ENCODE measurements at regions not wholly inside any gene's neighbourhood (a gene's known extent, or its start where the extent isn't known, plus 50 kb on each side); places are given as distances from the start of the nearest gene placed in this dataset.

DNA sequence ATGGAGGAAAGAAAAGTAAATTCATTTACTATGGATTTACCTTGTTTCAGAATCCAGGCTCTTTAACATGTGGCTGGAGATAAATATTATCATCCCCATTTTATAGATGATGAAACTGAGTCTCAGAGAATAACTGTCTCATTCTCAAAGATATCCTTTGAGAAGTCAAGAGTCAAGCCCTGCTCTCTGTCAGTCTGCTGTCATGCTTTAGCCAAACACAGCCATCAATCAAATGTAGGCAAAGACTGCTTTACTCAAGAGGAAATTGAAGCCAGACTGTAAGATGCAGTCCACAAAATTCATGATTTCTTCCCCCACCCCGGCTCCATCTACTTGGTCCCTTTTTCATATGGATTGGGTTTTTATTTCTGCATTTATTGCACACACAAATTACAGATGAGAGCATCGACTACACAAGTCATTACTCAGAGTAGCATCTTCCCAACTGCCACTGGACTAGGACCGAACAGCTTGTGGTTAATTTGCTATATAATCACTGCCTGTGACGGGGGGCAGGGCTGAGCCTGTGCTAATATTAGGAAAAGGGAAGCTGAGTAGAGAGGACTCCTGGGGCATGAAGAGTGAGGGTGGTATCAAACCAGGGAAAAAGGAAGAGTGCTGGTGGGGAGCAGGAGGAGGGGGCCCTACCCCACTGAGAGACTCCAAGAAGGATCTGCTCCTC is 102.7 kb upstream of the TOP1 start:
- intact Hi-C loops (cut with DNase I; ENCODE audit: low total_unique reads) = no loop called here
- WGBS, 2 donors = 67 to 82% methylated on average over 4 of the region's 4 CpGs
- TF ChIP-seq POLR2A (IDR thresholded peaks at IDR 0.05) = no peak
- TF ChIP-seq, protein P1, sequence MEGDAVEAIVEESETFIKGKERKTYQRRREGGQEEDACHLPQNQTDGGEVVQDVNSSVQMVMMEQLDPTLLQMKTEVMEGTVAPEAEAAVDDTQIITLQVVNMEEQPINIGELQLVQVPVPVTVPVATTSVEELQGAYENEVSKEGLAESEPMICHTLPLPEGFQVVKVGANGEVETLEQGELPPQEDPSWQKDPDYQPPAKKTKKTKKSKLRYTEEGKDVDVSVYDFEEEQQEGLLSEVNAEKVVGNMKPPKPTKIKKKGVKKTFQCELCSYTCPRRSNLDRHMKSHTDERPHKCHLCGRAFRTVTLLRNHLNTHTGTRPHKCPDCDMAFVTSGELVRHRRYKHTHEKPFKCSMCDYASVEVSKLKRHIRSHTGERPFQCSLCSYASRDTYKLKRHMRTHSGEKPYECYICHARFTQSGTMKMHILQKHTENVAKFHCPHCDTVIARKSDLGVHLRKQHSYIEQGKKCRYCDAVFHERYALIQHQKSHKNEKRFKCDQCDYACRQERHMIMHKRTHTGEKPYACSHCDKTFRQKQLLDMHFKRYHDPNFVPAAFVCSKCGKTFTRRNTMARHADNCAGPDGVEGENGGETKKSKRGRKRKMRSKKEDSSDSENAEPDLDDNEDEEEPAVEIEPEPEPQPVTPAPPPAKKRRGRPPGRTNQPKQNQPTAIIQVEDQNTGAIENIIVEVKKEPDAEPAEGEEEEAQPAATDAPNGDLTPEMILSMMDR (IDR thresholded peaks at IDR 0.05) = no peak

DNA sequence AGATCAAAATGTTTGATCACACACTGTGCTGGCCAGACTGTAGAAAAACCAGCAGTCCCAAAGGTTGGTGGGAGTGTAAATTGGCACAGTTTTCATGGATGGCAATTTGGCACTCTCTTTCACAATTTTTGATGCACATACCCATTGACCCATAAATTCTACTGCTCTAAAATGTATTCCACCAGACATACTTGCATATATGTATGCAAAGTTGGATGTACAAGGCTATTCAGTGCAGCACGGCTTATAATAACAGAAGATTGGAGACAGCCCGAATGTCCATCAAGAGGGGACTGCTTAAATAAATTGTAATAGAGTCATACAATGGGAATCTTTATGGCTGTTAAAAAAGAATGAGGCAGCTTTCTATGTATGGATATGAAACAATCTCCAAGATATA is 101.7 kb upstream of the TOP1 start:
- 89 to 91% methylated on average over 2 of the region's 2 CpGs for WGBS, 2 donors
- Histone ChIP-seq H3K27ac (no peak overlapping the region), H3K9me3 (no peaks in the 10 kb centered on the region), H3K36me3 (ENCODE audit: low read depth, missing control alignments) (no peaks in the 10 kb centered on the region), H3K4me1 (no peaks in the 10 kb centered on the region), H3K27me3 (no peaks in the 10 kb centered on the region), H3K4me3 (no peak overlapping the region)
- intact Hi-C loops (cut with DNase I; ENCODE audit: low total_unique reads) = no loop called here
- no peak for DNase-seq
- TF ChIP-seq, protein P1 (IDR thresholded peaks at IDR 0.05) = no peak
- no peak for TF ChIP-seq POLR2A (IDR thresholded peaks at IDR 0.05)

More for the DNA sequence above, 102.7 kb upstream of the TOP1 start:
- Histone ChIP-seq H3K4me1 (no peaks in the 10 kb centered on the region), H3K27ac (no peak overlapping the region), H3K9me3 (no peaks in the 10 kb centered on the region), H3K27me3 (no peaks in the 10 kb centered on the region), H3K4me3 (no peak overlapping the region), H3K36me3 (ENCODE audit: low read depth, missing control alignments) (no peaks in the 10 kb centered on the region)
- no peak for DNase-seq

DNA sequence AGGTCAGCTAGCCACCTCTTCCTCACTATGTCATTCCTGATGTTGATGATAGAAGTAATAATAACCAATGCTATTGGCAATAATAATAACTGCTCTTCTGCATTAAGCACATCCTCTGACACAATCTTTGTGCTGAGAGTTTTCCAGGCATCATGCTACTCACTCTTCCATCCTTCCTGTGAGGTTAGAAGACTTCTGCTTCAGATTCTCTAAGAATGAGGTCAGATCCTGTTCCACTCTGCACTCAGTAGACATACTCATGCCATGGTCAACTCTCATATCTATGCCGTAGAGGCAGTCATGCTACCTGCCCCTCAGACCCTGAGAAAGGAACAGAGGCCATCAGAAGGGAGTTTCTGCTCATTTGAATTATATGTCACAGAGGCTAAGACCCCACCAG is 98.1 kb upstream of the TOP1 start:
- Histone ChIP-seq H3K4me1 (no peaks in the 10 kb centered on the region), H3K27me3 (no peaks in the 10 kb centered on the region), H3K27ac (no peak overlapping the region), H3K9me3 (no peaks in the 10 kb centered on the region), H3K4me3 (no peak overlapping the region), H3K36me3 (ENCODE audit: low read depth, missing control alignments) (no peaks in the 10 kb centered on the region)
- no peak for DNase-seq
- WGBS, 2 donors = 74 to 80% methylated on average over 1 of the region's 1 CpG
- intact Hi-C loops (cut with DNase I; ENCODE audit: low total_unique reads) = no loop called here
- no peak for TF ChIP-seq POLR2A (IDR thresholded peaks at IDR 0.05)
- TF ChIP-seq, protein P1 (IDR thresholded peaks at IDR 0.05) = no peak

DNA sequence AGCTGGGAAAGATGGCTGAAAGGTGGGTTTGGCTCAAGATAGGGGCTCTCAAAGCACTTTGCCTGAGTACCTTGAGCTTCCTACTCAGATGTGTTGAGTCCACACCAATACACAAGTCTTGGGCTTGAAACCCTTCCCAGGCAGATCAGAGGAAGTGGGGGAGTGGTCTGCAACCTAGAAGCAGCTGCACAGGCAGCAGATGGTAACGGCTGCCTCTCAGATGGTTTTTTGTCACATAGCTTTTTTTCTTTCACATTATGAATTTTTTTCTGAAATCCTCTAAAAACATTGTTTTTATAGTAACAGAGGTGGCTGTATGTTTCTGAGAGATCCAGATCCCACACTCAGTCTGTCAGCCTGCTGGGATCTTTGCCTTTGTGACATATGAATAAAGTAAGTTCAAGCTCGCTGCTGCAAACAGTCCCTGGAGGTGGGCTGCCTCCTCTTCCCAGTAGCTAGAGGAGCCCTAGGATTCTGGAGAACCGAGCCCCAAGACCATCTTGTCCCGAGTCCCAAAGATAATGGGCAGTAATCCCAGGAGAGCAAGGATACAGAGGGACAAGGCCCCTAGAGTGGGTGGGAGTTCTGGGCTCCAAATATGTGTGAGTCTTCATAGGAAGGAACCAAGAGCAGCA is 97.1 kb upstream of the TOP1 start:
- no peak overlapping the region for H3K4me3 ChIP-seq
- TF ChIP-seq, protein P1 (IDR thresholded peaks at IDR 0.05) = no peak
- TF ChIP-seq POLR2A (IDR thresholded peaks at IDR 0.05) = no peak

DNA sequence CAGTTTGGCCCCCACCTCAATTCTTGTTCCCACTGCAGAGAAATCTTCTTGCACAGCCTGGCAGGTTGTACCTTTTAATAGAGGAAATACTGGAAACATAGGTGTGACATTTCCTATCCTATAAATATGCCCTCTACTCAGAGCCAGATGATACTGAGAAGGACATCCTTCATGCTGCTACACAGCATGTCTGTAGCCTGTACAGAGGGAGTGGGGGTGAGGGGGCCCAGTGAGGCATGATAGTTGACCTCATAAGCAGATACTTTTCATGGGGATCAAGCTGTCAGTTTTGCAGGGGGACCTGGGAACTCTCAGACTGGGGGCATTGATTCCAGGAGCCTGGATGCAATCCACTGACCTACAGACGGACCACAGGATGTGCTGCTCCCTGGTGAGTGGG is 96.2 kb upstream of the TOP1 start:
- no peaks in the 10 kb centered on the region for H3K9me3 ChIP-seq
- DNase-seq = no peak
- intact Hi-C loops (cut with DNase I; ENCODE audit: low total_unique reads) = no loop called here
- no peak overlapping the region for H3K4me3 ChIP-seq
- no peak overlapping the region for H3K27ac ChIP-seq
- 63 to 86% methylated on average over 1 of the region's 1 CpG for WGBS, 2 donors
- H3K27me3 ChIP-seq = no peaks in the 10 kb centered on the region
- H3K4me1 ChIP-seq = no peaks in the 10 kb centered on the region
- H3K36me3 ChIP-seq (ENCODE audit: low read depth, missing control alignments) = no peaks in the 10 kb centered on the region
- TF ChIP-seq, protein P1 (IDR thresholded peaks at IDR 0.05) = no peak
- no peak for TF ChIP-seq POLR2A (IDR thresholded peaks at IDR 0.05)

More for the DNA sequence above, 97.1 kb upstream of the TOP1 start:
- Histone ChIP-seq H3K4me1 (no peaks in the 10 kb centered on the region), H3K27me3 (no peaks in the 10 kb centered on the region), H3K9me3 (no peaks in the 10 kb centered on the region), H3K36me3 (ENCODE audit: low read depth, missing control alignments) (no peaks in the 10 kb centered on the region), H3K27ac (no peak overlapping the region)
- WGBS, 2 donors = 63 to 70% methylated on average over 4 of the region's 4 CpGs
- intact Hi-C loops (cut with DNase I; ENCODE audit: low total_unique reads) = no loop called here
- no peak for DNase-seq

Measured in testis (tissue), 2 donors.